ENCODE measurements at regions not wholly inside any gene's neighbourhood (a gene's known extent, or its start where the extent isn't known, plus 50 kb on each side); places are given as distances from the start of the nearest gene placed in this dataset.

GRCh38 chr2:194257095-194257494 is 1399.9 kb upstream of the SLC39A10 start:
- Mint-ChIP-seq H3K36me3 (ENCODE audit: low read depth) (no peaks in the 10 kb centered on the region), H3K9me3 (no peaks in the 10 kb centered on the region), H3K4me1 (peaks cover 11% of the 10 kb centered on the region), H3K27ac (peak overlapping the region; percentile 14), H3K4me3 (no peak overlapping the region), H3K27me3 (ENCODE audit: low read depth, poor library complexity) (no peaks in the 10 kb centered on the region)
- DNase-seq, result no peak
- TF ChIP-seq CTCF (IDR thresholded peaks at IDR 0.05), result no peak

GRCh38 chr2:194253528-194254259 is 1403.3 kb upstream of the SLC39A10 start:
- no peak overlapping the region for H3K27ac Mint-ChIP-seq
- DNase-seq, result no peak
- H3K27me3 Mint-ChIP-seq (ENCODE audit: low read depth, poor library complexity), result no peaks in the 10 kb centered on the region
- no peaks in the 10 kb centered on the region for H3K36me3 Mint-ChIP-seq (ENCODE audit: low read depth)
- TF ChIP-seq CTCF (IDR thresholded peaks at IDR 0.05), result no peak
- H3K4me3 Mint-ChIP-seq, result no peak overlapping the region
- peaks cover 11% of the 10 kb centered on the region for H3K4me1 Mint-ChIP-seq
- no peaks in the 10 kb centered on the region for H3K9me3 Mint-ChIP-seq

- Mint-ChIP-seq H3K4me3 (no peak overlapping the region), H3K27me3 (ENCODE audit: low read depth, poor library complexity) (no peaks in the 10 kb centered on the region), H3K36me3 (ENCODE audit: low read depth) (no peaks in the 10 kb centered on the region), H3K27ac (no peak overlapping the region), H3K4me1 (peaks cover 6% of the 10 kb centered on the region), H3K9me3 (no peaks in the 10 kb centered on the region)
- no peak for TF ChIP-seq CTCF (IDR thresholded peaks at IDR 0.05)
- no peak for DNase-seq
These were observed 1404.9 kb upstream of the SLC39A10 start for GRCh38 chr2:194252127-194252526.

- no peak for TF ChIP-seq CTCF (IDR thresholded peaks at IDR 0.05)
- DNase-seq, result no peak
- H3K27me3 Mint-ChIP-seq (ENCODE audit: low read depth, poor library complexity), result peaks cover 3% of the 10 kb centered on the region
- no peaks in the 10 kb centered on the region for H3K4me1 Mint-ChIP-seq
- H3K9me3 Mint-ChIP-seq, result no peaks in the 10 kb centered on the region
- no peaks in the 10 kb centered on the region for H3K36me3 Mint-ChIP-seq (ENCODE audit: low read depth)
- no peak overlapping the region for H3K4me3 Mint-ChIP-seq
- H3K27ac Mint-ChIP-seq, result no peak overlapping the region
These were observed 1424.4 kb upstream of the SLC39A10 start for GRCh38 chr2:194232600-194232999.

GRCh38 chr2:194223218-194223617 is 1433.8 kb upstream of the SLC39A10 start:
- no peaks in the 10 kb centered on the region for H3K36me3 Mint-ChIP-seq (ENCODE audit: low read depth)
- H3K27ac Mint-ChIP-seq, result no peak overlapping the region

More at GRCh38 chr2:194223218-194223617, 1433.8 kb upstream of the SLC39A10 start:
- Mint-ChIP-seq H3K4me1 (no peaks in the 10 kb centered on the region), H3K9me3 (no peaks in the 10 kb centered on the region), H3K4me3 (no peak overlapping the region), H3K27me3 (ENCODE audit: low read depth, poor library complexity) (no peaks in the 10 kb centered on the region)
- TF ChIP-seq CTCF (IDR thresholded peaks at IDR 0.05), result no peak
- no peak for DNase-seq
